Activated naive CD8-positive, alpha-beta T cell treated with anti-CD3 and anti-CD28 coated beads, Interleukin-2, amount 10 ng/mL, durations not matched to agents 7 days and 5 days (primary cell): ENCODE measurements at regions not wholly inside any gene's neighbourhood (a gene's known extent, or its start where the extent isn't known, plus 50 kb on each side); places are given as distances from the start of the nearest gene placed in this dataset.

Source experiments
- ATAC-seq: fragments of 150-1000 bp; cut with Tn5 transposase; one replicate; pipeline ENCODE4 v1.10.0; 2021; ENCODE audit warnings: low read depth, moderate library complexity
- POLR2A ChIA-PET: fragments of 350-600 bp; sonication (Branson Sonifier 250); formaldehyde crosslinking; loops from one replicate; lab custom pipeline; 2021; ENCODE audit warnings: antibody characterized with exemption; lab: Charles Lee
- DNase-seq: peaks from one replicate; pipeline ENCODE4 v3.0.0; 2021
- H3K27ac Mint-ChIP-seq: one replicate; pipeline ENCODE4 v1.8.0; 2022; ENCODE audit warnings: mild to moderate bottlenecking, mixed read lengths
- H3K27me3 Mint-ChIP-seq: one replicate; pipeline ENCODE4 v1.8.0; 2022; ENCODE audit warnings: mild to moderate bottlenecking, moderate library complexity, mixed read lengths
- H3K36me3 Mint-ChIP-seq: one replicate; pipeline ENCODE4 v1.8.0; 2021; ENCODE audit warnings: mild to moderate bottlenecking, mixed read lengths
- H3K4me1 Mint-ChIP-seq: one replicate; pipeline ENCODE4 v1.8.0; 2021; ENCODE audit warnings: mixed read lengths
- H3K4me3 Mint-ChIP-seq: one replicate; pipeline ENCODE4 v1.8.0; 2022; ENCODE audit warnings: mild to moderate bottlenecking, moderate library complexity, mixed read lengths
- H3K9me3 Mint-ChIP-seq: one replicate; pipeline ENCODE4 v1.8.0; 2021; ENCODE audit warnings: mixed read lengths

GRCh38 chr2:204061241-204061640 lies 124.7 kb downstream of the ICOS start:
- Mint-ChIP-seq H3K27ac (no peak overlapping the region), H3K9me3 (no peaks in the 10 kb centered on the region), H3K4me1 (no peaks in the 10 kb centered on the region), H3K4me3 (no peak overlapping the region), H3K27me3 (peaks cover 3% of the 10 kb centered on the region), H3K36me3 (no peaks in the 10 kb centered on the region)
- DNase-seq (no peak), ATAC-seq (no peak)
- POLR2A ChIA-PET: no interaction called here

GRCh38 chr2:204064119-204064518 lies 127.6 kb downstream of the ICOS start:
- H3K27ac Mint-ChIP-seq: no peak overlapping the region
- no peaks in the 10 kb centered on the region for H3K9me3 Mint-ChIP-seq
- POLR2A ChIA-PET: no interaction called here
- no peak for DNase-seq
- H3K36me3 Mint-ChIP-seq: no peaks in the 10 kb centered on the region
- no peak overlapping the region for H3K4me3 Mint-ChIP-seq
- peaks cover 3% of the 10 kb centered on the region for H3K27me3 Mint-ChIP-seq
- no peaks in the 10 kb centered on the region for H3K4me1 Mint-ChIP-seq
- ATAC-seq: no peak

GRCh38 chr2:204065566-204065965 lies 129.0 kb downstream of the ICOS start:
- POLR2A ChIA-PET: no interaction called here
- H3K4me3 Mint-ChIP-seq: no peak overlapping the region
- no peak for ATAC-seq
- H3K27ac Mint-ChIP-seq: no peak overlapping the region
- H3K9me3 Mint-ChIP-seq: no peaks in the 10 kb centered on the region
- DNase-seq: no peak
- H3K36me3 Mint-ChIP-seq: no peaks in the 10 kb centered on the region
- peaks cover 3% of the 10 kb centered on the region for H3K27me3 Mint-ChIP-seq
- H3K4me1 Mint-ChIP-seq: no peaks in the 10 kb centered on the region

- ATAC-seq: no peak
- no peak for DNase-seq
- Mint-ChIP-seq H3K4me3 (no peak overlapping the region), H3K27ac (no peak overlapping the region), H3K4me1 (no peaks in the 10 kb centered on the region), H3K36me3 (no peaks in the 10 kb centered on the region), H3K9me3 (no peaks in the 10 kb centered on the region), H3K27me3 (peaks cover 2% of the 10 kb centered on the region)
- POLR2A ChIA-PET: no interaction called here
Measured at GRCh38 chr2:204066051-204066450, 129.5 kb downstream of the ICOS start.

GRCh38 chr2:204069804-204070203 lies 133.2 kb downstream of the ICOS start:
- ATAC-seq: no peak
- Mint-ChIP-seq H3K4me3 (no peak overlapping the region), H3K36me3 (no peaks in the 10 kb centered on the region), H3K27ac (no peak overlapping the region), H3K9me3 (no peaks in the 10 kb centered on the region), H3K4me1 (no peaks in the 10 kb centered on the region), H3K27me3 (peaks cover under 1% of the 10 kb centered on the region)
- POLR2A ChIA-PET: no interaction called here
- no peak for DNase-seq

GRCh38 chr2:204072443-204073324 lies 136.1 kb downstream of the ICOS start:
- H3K27me3 Mint-ChIP-seq: peaks cover 2% of the 10 kb centered on the region
- peak; percentile 65 for ATAC-seq
- no peak overlapping the region for H3K27ac Mint-ChIP-seq
- H3K36me3 Mint-ChIP-seq: no peaks in the 10 kb centered on the region
- POLR2A ChIA-PET: no interaction called here
- H3K4me3 Mint-ChIP-seq: no peak overlapping the region
- no peaks in the 10 kb centered on the region for H3K4me1 Mint-ChIP-seq
- no peaks in the 10 kb centered on the region for H3K9me3 Mint-ChIP-seq
- peak; percentile 68 for DNase-seq

GRCh38 chr2:204074456-204074855 lies 137.9 kb downstream of the ICOS start:
- no peaks in the 10 kb centered on the region for H3K4me1 Mint-ChIP-seq
- POLR2A ChIA-PET: no interaction called here
- ATAC-seq (no peak), DNase-seq (no peak)
- no peaks in the 10 kb centered on the region for H3K36me3 Mint-ChIP-seq
- H3K9me3 Mint-ChIP-seq: no peaks in the 10 kb centered on the region
- no peak overlapping the region for H3K27ac Mint-ChIP-seq
- H3K27me3 Mint-ChIP-seq: peaks cover 2% of the 10 kb centered on the region
- no peak overlapping the region for H3K4me3 Mint-ChIP-seq

- Mint-ChIP-seq H3K9me3 (no peaks in the 10 kb centered on the region), H3K36me3 (no peaks in the 10 kb centered on the region), H3K4me3 (no peak overlapping the region), H3K4me1 (no peaks in the 10 kb centered on the region), H3K27me3 (peaks cover 2% of the 10 kb centered on the region), H3K27ac (no peak overlapping the region)
- ATAC-seq: no peak
- no peak for DNase-seq
- POLR2A ChIA-PET: no interaction called here
Measured at GRCh38 chr2:204078003-204078698, 141.6 kb downstream of the ICOS start.

- DNase-seq: no peak
- Mint-ChIP-seq H3K4me1 (no peaks in the 10 kb centered on the region), H3K27ac (no peak overlapping the region), H3K9me3 (no peaks in the 10 kb centered on the region), H3K27me3 (peaks cover 4% of the 10 kb centered on the region), H3K4me3 (no peak overlapping the region), H3K36me3 (no peaks in the 10 kb centered on the region)
- POLR2A ChIA-PET: no interaction called here
- ATAC-seq: no peak
Measured at GRCh38 chr2:204081487-204082425, 145.2 kb downstream of the ICOS start.

- no peak overlapping the region for H3K4me3 Mint-ChIP-seq
- no peaks in the 10 kb centered on the region for H3K4me1 Mint-ChIP-seq
- H3K9me3 Mint-ChIP-seq: no peaks in the 10 kb centered on the region
- ATAC-seq: no peak
- DNase-seq: no peak
- H3K36me3 Mint-ChIP-seq: no peaks in the 10 kb centered on the region
- H3K27me3 Mint-ChIP-seq: peaks cover 4% of the 10 kb centered on the region
- POLR2A ChIA-PET: no interaction called here
- H3K27ac Mint-ChIP-seq: no peak overlapping the region
Measured at GRCh38 chr2:204086167-204086566, 149.6 kb downstream of the ICOS start.

- ATAC-seq (no peak), DNase-seq (no peak)
- POLR2A ChIA-PET: no interaction called here
- Mint-ChIP-seq H3K9me3 (peaks cover 4% of the 10 kb centered on the region), H3K4me1 (no peaks in the 10 kb centered on the region), H3K27me3 (no peaks in the 10 kb centered on the region), H3K4me3 (no peak overlapping the region), H3K36me3 (peaks cover 2% of the 10 kb centered on the region), H3K27ac (no peak overlapping the region)
Measured at GRCh38 chr2:204089105-204089504, 152.5 kb downstream of the ICOS start.

- Mint-ChIP-seq H3K27me3 (no peaks in the 10 kb centered on the region), H3K4me3 (no peak overlapping the region), H3K9me3 (peaks cover 4% of the 10 kb centered on the region), H3K36me3 (peaks cover 3% of the 10 kb centered on the region), H3K27ac (no peak overlapping the region), H3K4me1 (no peaks in the 10 kb centered on the region)
- ATAC-seq (no peak), DNase-seq (no peak)
- POLR2A ChIA-PET: no interaction called here
Measured at GRCh38 chr2:204089574-204089973, 153.0 kb downstream of the ICOS start.

- Mint-ChIP-seq H3K9me3 (peaks cover 7% of the 10 kb centered on the region), H3K4me3 (no peak overlapping the region), H3K27ac (no peak overlapping the region), H3K4me1 (peaks cover 2% of the 10 kb centered on the region), H3K27me3 (no peaks in the 10 kb centered on the region), H3K36me3 (peaks cover 6% of the 10 kb centered on the region)
- ATAC-seq (no peak), DNase-seq (no peak)
- POLR2A ChIA-PET: no interaction called here
Measured at GRCh38 chr2:204090021-204090420, 153.5 kb downstream of the ICOS start.
